OCI-LY1 (cell line): ENCODE measurements at regions not wholly inside any gene's neighbourhood (a gene's known extent, or its start where the extent isn't known, plus 50 kb on each side); places are given as distances from the start of the nearest gene placed in this dataset.
"Not testable (repeated sequence)": the region's sequence is repeated elsewhere in the genome, so short reads cannot be mapped to it uniquely, and the experiment has no call there.

Experiments
- H2AFZ ChIP-seq: fragments of 200-600 bp; sonication (generic), shearing (Covaris generic); 2 replicates; pipeline ENCODE4 v1.6.0; 2014; ENCODE audit warnings: antibody characterized with exemption, mild to moderate bottlenecking, low read length
- H3F3A ChIP-seq: fragments of 200-600 bp; sonication (generic), shearing (Covaris generic); 2 replicates; pipeline ENCODE4 v1.6.0; 2014; ENCODE audit warnings: mild to moderate bottlenecking, antibody characterized with exemption, low read length, moderate library complexity; ENCODE audit not compliant: insufficient read depth
- H3K27ac ChIP-seq: fragments of 200-600 bp; sonication (generic); 2 replicates; pipeline ENCODE4 v1.5.1; 2014; ENCODE audit warnings: low read length, mixed run types, mild to moderate bottlenecking, low read depth; ENCODE audit not compliant: poor library complexity, severe bottlenecking
- H3K27me3 ChIP-seq: fragments of 200-600 bp; sonication (generic); 2 replicates; pipeline ENCODE4 v1.6.0; 2014; ENCODE audit warnings: antibody characterized with exemption, mild to moderate bottlenecking, low read length, moderate library complexity; ENCODE audit not compliant: insufficient read depth
- H3K36me3 ChIP-seq: fragments of 200-600 bp; sonication (generic); 2 replicates; pipeline ENCODE4 v1.6.1; 2014; ENCODE audit warnings: mild to moderate bottlenecking, antibody characterized with exemption, low read length, moderate library complexity, mixed read lengths; ENCODE audit not compliant: insufficient read depth
- H3K4me1 ChIP-seq: fragments of 200-600 bp; sonication (generic); 2 replicates; pipeline ENCODE4 v1.5.1; 2014; ENCODE audit warnings: mild to moderate bottlenecking, low read length, moderate library complexity; ENCODE audit not compliant: insufficient read depth, severe bottlenecking
- H3K4me2 ChIP-seq: fragments of 200-600 bp; sonication (generic), shearing (Covaris generic); 2 replicates; pipeline ENCODE4 v1.6.1; 2014; ENCODE audit warnings: low read length
- H3K4me3 ChIP-seq: fragments of 200-600 bp; sonication (generic); 2 replicates; pipeline ENCODE4 v1.5.1; 2014; ENCODE audit warnings: low read length, low read depth, mild to moderate bottlenecking, mixed read lengths; ENCODE audit not compliant: poor library complexity, severe bottlenecking
- H3K79me2 ChIP-seq: fragments of 200-600 bp; shearing (Covaris generic); 2 replicates; pipeline ENCODE4 v1.6.1; 2016; ENCODE audit warnings: mixed run types, low read length, mixed read lengths; ENCODE audit not compliant: insufficient read depth
- H3K9ac ChIP-seq: fragments of 200-600 bp; sonication (generic), shearing (Covaris generic); 2 replicates; pipeline ENCODE4 v1.6.1; 2014; ENCODE audit warnings: mild to moderate bottlenecking, low read length, mixed read lengths
- H3K9me2 ChIP-seq: fragments of 200-600 bp; sonication (generic), shearing (Covaris generic); 2 replicates; pipeline ENCODE4 v1.6.1; 2014; ENCODE audit warnings: low read depth, mild to moderate bottlenecking, low read length, mixed read lengths
- H3K9me3 ChIP-seq: fragments of 200-600 bp; shearing (Covaris generic); 2 replicates; pipeline ENCODE4 v1.6.1; 2014; ENCODE audit warnings: low read length, mixed read lengths
- H4K20me1 ChIP-seq: fragments of 200-600 bp; sonication (generic), shearing (Covaris generic); 2 replicates; pipeline ENCODE4 v1.6.0; 2016; ENCODE audit warnings: mild to moderate bottlenecking, low read length; ENCODE audit not compliant: insufficient read depth
- CTCF ChIP-seq: fragments of 200-600 bp; sonication (generic), shearing (Covaris generic); IDR thresholded peaks from 2 replicates; pipeline ENCODE4 v1.5.1; 2017; ENCODE audit warnings: mild to moderate bottlenecking, antibody characterized with exemption, low read length, moderate library complexity, mixed read lengths
- EZH2 ChIP-seq: fragments of 200-600 bp; sonication (generic), shearing (Covaris generic); IDR thresholded peaks from 2 replicates; pipeline ENCODE4 v1.8.0; 2017; ENCODE audit warnings: borderline replicate concordance, mixed run types, mild to moderate bottlenecking, antibody characterized with exemption, low read length, moderate library complexity, mixed read lengths

- TF ChIP-seq EZH2, result no peak
- no peak for TF ChIP-seq CTCF
- Histone ChIP-seq H2AFZ (no peak overlapping the region), H3K27me3 (no peaks in the 10 kb centered on the region), H3K4me2 (no peak overlapping the region), H3F3A (no peaks in the 10 kb centered on the region), H4K20me1 (no peaks in the 10 kb centered on the region), H3K27ac (no peak overlapping the region), H3K4me1 (no peaks in the 10 kb centered on the region), H3K4me3 (no peak overlapping the region), H3K9me3 (no peaks in the 10 kb centered on the region), H3K9me2 (no peaks in the 10 kb centered on the region), H3K36me3 (no peaks in the 10 kb centered on the region), H3K79me2 (no peaks in the 10 kb centered on the region), H3K9ac (no peak overlapping the region)
Observed at GRCh38 chr13:69617587-69617986, 490.0 kb upstream of the ATXN8OS start.

GRCh38 chr13:69616396-69616795 lies 491.2 kb upstream of the ATXN8OS start:
- Histone ChIP-seq H3K4me1 (no peaks in the 10 kb centered on the region), H3K27ac (no peak overlapping the region), H2AFZ (no peak overlapping the region), H3K9ac (no peak overlapping the region), H3K9me3 (no peaks in the 10 kb centered on the region), H3K9me2 (no peaks in the 10 kb centered on the region), H3K79me2 (no peaks in the 10 kb centered on the region), H4K20me1 (no peaks in the 10 kb centered on the region), H3K36me3 (no peaks in the 10 kb centered on the region), H3K27me3 (no peaks in the 10 kb centered on the region), H3F3A (no peaks in the 10 kb centered on the region), H3K4me3 (no peak overlapping the region), H3K4me2 (no peak overlapping the region)
- TF ChIP-seq CTCF, result no peak
- TF ChIP-seq EZH2, result no peak

GRCh38 chr13:69615055-69615454 lies 492.6 kb upstream of the ATXN8OS start:
- not testable (repeated sequence) for H2AFZ ChIP-seq, H4K20me1 ChIP-seq, H3K79me2 ChIP-seq, H3K9ac ChIP-seq, H3K4me2 ChIP-seq, H3K27ac ChIP-seq, H3F3A ChIP-seq, H3K4me3 ChIP-seq, H3K9me2 ChIP-seq, H3K4me1 ChIP-seq, H3K36me3 ChIP-seq, H3K9me3 ChIP-seq, H3K27me3 ChIP-seq

GRCh38 chr13:69604698-69605097 lies 502.9 kb upstream of the ATXN8OS start:
- Histone ChIP-seq H3F3A (no peaks in the 10 kb centered on the region), H2AFZ (no peak overlapping the region), H3K9ac (no peak overlapping the region), H3K4me2 (no peak overlapping the region), H3K27ac (no peak overlapping the region), H3K79me2 (no peaks in the 10 kb centered on the region), H3K9me3 (no peaks in the 10 kb centered on the region), H3K36me3 (no peaks in the 10 kb centered on the region), H3K27me3 (no peaks in the 10 kb centered on the region), H3K4me1 (no peaks in the 10 kb centered on the region), H3K4me3 (no peak overlapping the region), H3K9me2 (no peaks in the 10 kb centered on the region), H4K20me1 (no peaks in the 10 kb centered on the region)
- TF ChIP-seq CTCF, result no peak
- TF ChIP-seq EZH2, result no peak
